SKM-1 (cell line): ENCODE measurements at regions not wholly inside any gene's neighbourhood (a gene's known extent, or its start where the extent isn't known, plus 50 kb on each side); places are given as distances from the start of the nearest gene placed in this dataset.

Experiments
- DNase-seq: peaks from one replicate; lab custom pipeline; 2025; ENCODE audit not compliant: unreplicated experiment; lab: John Stamatoyannopoulos, UW

GRCh38 chr4:138927072-138927471 is 88.5 kb upstream of the NOCT start:
- DNase-seq, result no peak

- DNase-seq, result no peak
Observed at GRCh38 chr4:138925495-138925894, 90.1 kb upstream of the NOCT start.

- no peak for DNase-seq
Observed at GRCh38 chr4:138919094-138919936, 96.3 kb upstream of the NOCT start.

- DNase-seq, result no peak
Observed at GRCh38 chr4:138918169-138918869, 97.3 kb upstream of the NOCT start.

GRCh38 chr4:138916763-138917162 is 98.8 kb upstream of the NOCT start:
- DNase-seq, result no peak

GRCh38 chr4:138915756-138916155 is 99.8 kb upstream of the NOCT start:
- DNase-seq, result no peak

GRCh38 chr4:138912704-138913340 is 102.8 kb upstream of the NOCT start:
- no peak for DNase-seq

- no peak for DNase-seq
Observed at GRCh38 chr4:138911909-138912703, 103.5 kb upstream of the NOCT start.

GRCh38 chr4:138910914-138911336 is 104.7 kb upstream of the NOCT start:
- DNase-seq, result no peak

- no peak for DNase-seq
Observed at GRCh38 chr4:138910195-138910913, 105.2 kb upstream of the NOCT start.

GRCh38 chr4:138909587-138909986 is 106.0 kb upstream of the NOCT start:
- DNase-seq, result no peak

GRCh38 chr4:138908134-138908533 is 107.4 kb upstream of the NOCT start:
- no peak for DNase-seq

GRCh38 chr4:138907174-138907573 is 108.4 kb upstream of the NOCT start:
- DNase-seq, result no peak

GRCh38 chr4:138904793-138905192 is 110.8 kb upstream of the NOCT start:
- no peak for DNase-seq

- DNase-seq, result no peak
Observed at GRCh38 chr4:138903185-138903584, 112.4 kb upstream of the NOCT start.

- no peak for DNase-seq
Observed at GRCh38 chr4:138902705-138903104, 112.9 kb upstream of the NOCT start.

GRCh38 chr4:138901177-138901576 is 114.4 kb upstream of the NOCT start:
- DNase-seq, result no peak

- DNase-seq, result no peak
Observed at GRCh38 chr4:138899999-138900398, 115.6 kb upstream of the NOCT start.

GRCh38 chr4:138898282-138898681 is 117.3 kb upstream of the NOCT start:
- DNase-seq, result no peak

- DNase-seq, result no peak
Observed at GRCh38 chr4:138897811-138898226, 117.8 kb upstream of the NOCT start.
